ENCODE measurements at regions not wholly inside any gene's neighbourhood (a gene's known extent, or its start where the extent isn't known, plus 50 kb on each side); places are given as distances from the start of the nearest gene placed in this dataset.

GRCh38 chr2:224222291-224222690, 179.6 kb downstream of the FAM124B start:
- no peak for TF ChIP-seq CTCF (conservative IDR thresholded peaks at IDR 0.05 in 1 of 2, IDR thresholded peaks at IDR 0.05 in 1 of 2; ENCODE audit: low read depth in 1 of 2, low read length in 2 of 2)
- TF ChIP-seq EZH2 (IDR thresholded peaks at IDR 0.05; ENCODE audit: low read length, missing control alignments) = no peak

Measured in fibroblast of lung (primary cell).